DMS 273 (cell line): ENCODE measurements at regions not wholly inside any gene's neighbourhood (a gene's known extent, or its start where the extent isn't known, plus 50 kb on each side); places are given as distances from the start of the nearest gene placed in this dataset.
A peak's percentile ranks its signal among the peaks of the same experiment; 100 is the strongest.

Experiments
- DNase-seq: peaks from one replicate; lab custom pipeline; 2025; ENCODE audit not compliant: unreplicated experiment; lab: John Stamatoyannopoulos, UW

DNA sequence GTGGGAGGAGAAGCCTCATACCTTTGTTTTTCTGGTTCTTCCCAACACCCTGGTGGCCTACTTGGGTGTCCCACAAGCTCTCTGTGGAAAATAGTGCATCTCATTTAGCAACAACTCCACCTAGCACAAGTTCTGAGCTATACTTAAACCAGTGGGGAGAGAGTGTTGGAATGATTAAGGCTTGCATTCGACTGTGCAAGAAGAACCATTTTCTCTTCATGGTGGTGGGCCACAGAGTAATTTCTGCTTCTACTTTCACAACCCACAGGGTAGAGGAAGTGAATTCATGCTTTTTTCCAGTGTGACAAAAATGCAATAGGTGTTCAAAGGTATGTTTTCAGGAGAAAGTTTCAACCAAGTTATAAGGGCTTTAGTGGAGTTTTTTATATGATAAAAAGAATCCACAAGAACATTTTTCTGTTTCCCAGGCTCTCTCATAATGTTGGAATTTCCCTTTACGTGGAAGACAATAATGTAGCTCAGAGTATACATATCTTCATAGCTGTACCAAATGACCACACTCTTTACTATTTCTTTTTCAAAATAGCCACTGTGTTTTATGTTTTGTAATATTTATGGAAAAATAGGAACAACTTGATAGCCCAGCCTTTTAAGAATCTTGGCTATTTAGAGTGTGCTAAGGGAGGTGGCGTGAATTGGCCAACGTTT, 80.3 kb upstream of the HHIP start:
- DNase-seq, result no peak

DNA sequence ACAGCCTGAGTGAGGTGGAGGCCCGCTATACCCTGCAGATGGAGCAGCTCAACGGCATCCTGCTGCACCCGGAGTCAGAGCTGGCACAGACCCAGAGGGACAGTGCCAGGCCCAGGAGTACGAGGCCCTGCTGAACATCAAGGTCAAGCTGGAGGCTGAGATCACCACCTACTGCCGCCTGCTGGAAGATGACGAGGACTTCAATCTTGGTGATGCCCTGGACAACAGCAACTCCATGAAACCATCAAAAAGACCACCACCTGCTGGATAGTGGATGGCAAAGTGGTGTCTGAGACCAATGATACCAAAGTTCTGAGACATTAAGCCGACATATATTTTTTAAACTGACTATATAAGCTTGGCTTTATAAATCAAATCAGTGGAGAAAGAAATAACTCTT, 73.3 kb upstream of the HHIP start:
- DNase-seq, result no peak

DNA sequence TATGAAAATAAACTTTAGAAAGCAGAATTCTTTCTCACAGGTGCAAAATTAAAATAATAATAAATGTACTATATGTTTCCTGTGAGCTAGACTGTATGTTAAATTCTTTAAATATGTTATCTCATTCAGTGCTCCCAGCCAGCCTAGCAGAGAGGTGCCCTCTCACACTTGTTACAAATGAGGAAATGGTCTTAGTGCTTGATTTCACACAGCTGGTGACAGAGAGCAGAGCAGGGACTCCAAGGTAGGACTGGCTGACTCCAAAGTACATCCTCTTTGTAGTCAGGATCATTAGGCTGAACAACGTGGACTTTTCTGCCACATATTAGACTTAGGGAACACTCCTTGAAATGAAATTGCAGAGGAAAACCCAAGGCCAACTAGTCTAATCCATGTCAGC, 72.0 kb upstream of the HHIP start:
- DNase-seq, result no peak

DNA sequence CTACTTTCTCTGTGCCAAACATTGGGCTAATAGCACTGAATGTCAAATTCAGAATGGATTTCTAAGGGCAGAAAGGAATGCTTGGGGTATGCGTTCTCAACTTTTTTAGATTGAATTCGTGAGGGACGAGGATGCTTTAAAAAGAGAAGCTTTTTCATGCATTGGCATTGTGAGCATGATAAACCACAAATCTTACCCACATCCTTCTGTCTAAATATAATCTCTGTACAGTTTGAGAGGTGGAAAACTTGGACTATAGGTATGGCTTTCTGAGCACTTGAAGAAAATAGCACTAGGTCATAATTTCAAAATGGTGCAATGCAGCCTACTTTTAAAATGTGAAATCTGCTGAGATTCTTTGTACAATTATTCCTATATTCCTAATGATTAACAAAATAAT, 71.4 kb upstream of the HHIP start:
- no peak for DNase-seq

DNA sequence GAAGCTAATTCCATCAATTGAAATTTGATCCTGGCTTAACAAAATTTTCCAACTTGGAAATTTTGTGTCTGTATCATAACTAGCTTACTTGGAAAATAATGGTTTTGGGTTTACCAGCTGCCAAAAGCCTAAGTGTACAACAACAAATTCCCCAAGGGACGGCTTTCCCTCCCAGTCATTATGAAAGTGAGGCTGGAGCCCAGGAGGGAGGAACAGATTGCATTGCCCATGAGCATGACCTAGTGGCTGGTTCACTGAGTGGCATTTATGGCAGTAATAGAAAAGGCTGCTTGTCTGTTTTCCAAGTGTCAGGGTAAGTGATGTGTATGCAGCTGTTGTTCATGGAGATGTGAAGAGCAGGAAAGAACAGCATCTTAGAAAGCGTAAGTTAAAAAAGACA, 70.8 kb upstream of the HHIP start:
- peak; percentile 4 for DNase-seq

DNA sequence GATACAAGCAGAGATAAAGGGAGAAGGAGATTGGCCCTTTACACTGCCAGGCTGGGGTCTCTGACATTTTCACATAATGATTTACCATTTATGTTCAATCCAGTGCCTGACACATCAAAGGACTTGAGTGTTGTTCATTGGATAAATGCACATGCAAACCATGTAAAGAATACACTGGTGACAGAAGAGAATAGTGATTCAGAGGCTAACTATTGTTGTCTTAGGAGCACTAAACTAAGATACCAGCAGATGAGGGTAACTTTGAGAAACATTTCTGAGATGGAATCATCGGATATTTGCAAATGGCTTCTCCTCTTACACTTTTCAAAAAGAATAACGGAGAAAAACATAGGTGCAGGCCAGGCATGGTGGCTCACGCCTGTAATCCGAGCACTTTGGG, 67.3 kb upstream of the HHIP start:
- no peak for DNase-seq

GRCh38 chr4:144579411-144580030, 66.4 kb upstream of the HHIP start:
- no peak for DNase-seq

DNA sequence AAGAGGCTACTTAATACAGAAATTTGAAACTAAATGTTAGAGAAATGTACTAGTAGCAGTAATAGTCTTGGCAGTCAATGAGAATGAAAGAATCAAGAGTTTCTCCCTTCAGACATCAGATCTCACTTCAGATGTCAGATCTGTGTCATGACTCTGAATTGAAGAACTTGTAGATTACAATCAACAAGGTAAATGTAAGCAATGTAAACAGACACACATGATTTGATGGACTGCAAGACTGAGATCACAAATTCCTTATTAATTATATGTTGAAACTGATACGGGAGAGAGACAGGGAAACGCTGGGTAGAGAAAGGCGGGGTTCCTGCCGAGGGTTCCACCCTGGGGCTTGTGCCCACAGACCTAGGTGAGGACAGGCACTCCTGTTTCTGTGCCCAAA, 65.5 kb upstream of the HHIP start:
- DNase-seq, result no peak

DNA sequence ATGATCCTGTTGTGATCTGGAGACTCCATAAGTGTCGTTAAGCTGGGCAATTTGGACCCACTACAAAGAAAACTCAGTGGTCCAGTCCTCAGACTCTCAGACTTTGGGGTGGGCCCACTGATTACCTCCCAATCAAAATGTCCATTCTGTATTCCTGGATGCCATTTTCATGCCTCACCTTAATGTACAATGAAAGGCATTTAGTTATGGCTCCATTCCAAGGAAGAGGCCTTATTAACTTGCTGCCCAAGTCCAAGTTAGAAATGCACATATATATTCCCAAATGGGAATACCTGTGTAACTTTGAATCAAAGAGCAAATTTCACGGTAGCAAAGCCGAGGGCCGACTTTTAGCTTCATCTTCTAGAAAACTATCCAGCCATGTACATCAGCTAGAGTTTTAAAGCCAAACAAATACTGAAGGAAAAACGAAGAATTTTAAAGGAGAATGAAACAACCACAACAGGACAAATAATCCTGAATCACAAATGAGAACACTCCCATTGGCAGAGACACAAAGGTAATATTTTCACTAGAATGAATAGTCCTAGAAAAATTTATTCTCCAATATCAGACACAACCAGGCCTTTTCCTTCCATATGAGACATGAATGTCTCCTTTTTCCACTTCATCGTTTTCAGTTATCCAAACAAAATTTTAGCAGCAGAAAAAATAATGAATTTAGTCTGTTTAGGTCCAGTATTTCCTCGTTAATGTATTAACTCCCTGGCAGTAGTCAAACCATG, 63.7 kb upstream of the HHIP start:
- DNase-seq, result no peak

DNA sequence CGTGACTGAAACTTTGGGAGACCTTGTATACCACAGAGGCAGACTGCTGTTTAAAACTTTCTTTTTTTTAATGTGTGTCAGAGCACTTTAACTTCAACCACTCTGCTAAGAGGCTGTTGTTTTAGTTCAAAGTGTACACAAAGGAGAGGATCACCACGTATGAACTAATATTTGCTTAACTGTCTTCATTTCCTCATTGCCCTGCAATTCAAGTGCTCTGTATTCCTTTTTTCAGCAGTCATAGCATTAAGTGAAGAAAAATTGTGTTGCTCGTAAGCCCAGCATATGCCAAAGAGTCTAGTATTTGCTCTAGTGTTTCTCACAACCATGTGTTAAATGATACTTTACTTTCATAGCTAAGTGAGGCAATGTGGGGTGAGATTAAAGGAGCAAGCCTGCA, 63.0 kb upstream of the HHIP start:
- no peak for DNase-seq

- no peak for DNase-seq
These were observed 62.3 kb upstream of the HHIP start for GRCh38 chr4:144583658-144584057.

GRCh38 chr4:144584428-144584827, 61.5 kb upstream of the HHIP start:
- no peak for DNase-seq

- no peak for DNase-seq
These were observed 56.4 kb upstream of the HHIP start for GRCh38 chr4:144589512-144589911.

- no peak for DNase-seq
These were observed 55.9 kb upstream of the HHIP start for GRCh38 chr4:144590020-144590419.

DNA sequence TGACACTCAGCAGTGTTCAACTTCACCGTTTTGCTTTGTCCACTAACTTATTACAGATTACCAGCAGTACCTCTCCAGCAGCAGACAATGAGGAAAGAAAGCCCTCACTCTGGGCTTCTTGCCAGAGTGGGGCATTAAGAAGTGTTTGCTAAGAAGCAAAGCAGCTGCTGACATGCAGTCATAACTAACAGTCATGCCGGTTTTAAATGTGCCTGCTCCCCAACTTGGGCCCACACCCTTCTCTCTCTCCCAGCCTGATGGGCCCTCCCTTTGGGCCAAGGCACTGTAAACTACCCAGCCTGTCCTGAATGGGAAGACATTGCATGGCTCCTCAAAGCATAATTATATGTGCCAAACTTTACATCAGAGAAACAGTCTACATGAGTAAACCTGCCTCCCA, 54.6 kb upstream of the HHIP start:
- no peak for DNase-seq

DNA sequence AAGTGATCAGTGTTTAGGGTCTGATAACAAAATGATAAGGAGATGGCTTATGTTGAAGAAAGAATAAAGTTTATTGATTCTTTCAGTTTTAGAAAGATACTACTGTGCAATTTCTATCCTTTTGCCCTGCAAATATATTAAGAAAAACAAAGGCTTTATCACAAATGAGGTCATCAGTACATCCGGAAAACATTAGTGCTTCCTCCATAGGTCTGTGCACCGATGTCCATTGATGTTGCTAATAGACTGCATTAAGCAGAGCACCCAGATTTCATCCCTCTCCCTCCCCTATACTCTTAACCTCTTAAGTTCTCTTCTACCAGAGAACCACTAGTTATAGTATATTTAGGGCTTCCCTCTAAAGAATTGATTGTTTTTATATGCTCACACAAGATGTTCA, 53.7 kb upstream of the HHIP start:
- no peak for DNase-seq

- no peak for DNase-seq
These were observed 51.4 kb upstream of the HHIP start for GRCh38 chr4:144594471-144594986.

- no peak for DNase-seq
These were observed 50.3 kb upstream of the HHIP start for GRCh38 chr4:144595681-144596080.
